PC-9 (cell line): ENCODE measurements at regions not wholly inside any gene's neighbourhood (a gene's known extent, or its start where the extent isn't known, plus 50 kb on each side); places are given as distances from the start of the nearest gene placed in this dataset.
"Not testable (repeated sequence)": the region's sequence is repeated elsewhere in the genome, so short reads cannot be mapped to it uniquely, and the experiment has no call there.

ENCODE experiments used
- BruUV-seq: library from RNA; stranded (reverse); fragments of 400-500 nt; replicated peaks from 2 replicates; lab custom pipeline; 2021; lab: Mats Ljungman, UMichigan
- CTCF ChIA-PET: fragments of 300-600 bp; sonication (Branson Sonifier 250); formaldehyde crosslinking; loops from one replicate; lab custom pipeline; 2022; ENCODE audit warnings: antibody characterized with exemption; lab: Charles Lee
- POLR2A ChIA-PET: fragments of 300-600 bp; sonication (Branson Sonifier 250); formaldehyde crosslinking; loops from one replicate; lab custom pipeline; 2022; ENCODE audit warnings: antibody characterized with exemption; ENCODE audit not compliant: unreplicated experiment; lab: Charles Lee
- DNase-seq, 2 experiments: peaks; one replicate each; pipeline versions ENCODE4 v3.0.0 to v3.0.0-alpha.2; 2015 to 2022; ENCODE audit warnings: mixed read lengths in 1 of 2
- H2AFZ ChIP-seq: fragments of 200-600 bp; sonication (generic); 2 replicates; pipeline ENCODE4 v1.8.1; 2017; ENCODE audit warnings: antibody characterized with exemption
- H3F3A ChIP-seq: fragments of 200-600 bp; sonication (generic); 2 replicates; pipeline ENCODE4 v1.8.1; 2017; ENCODE audit warnings: antibody characterized with exemption, mild to moderate bottlenecking, low read depth; ENCODE audit not compliant: insufficient read depth
- H3K27ac ChIP-seq: fragments of 200-600 bp; sonication (generic); 2 replicates; pipeline ENCODE4 v1.6.1; 2016; ENCODE audit warnings: mixed run types
- H3K27me3 ChIP-seq: fragments of 200-600 bp; sonication (generic); 2 replicates; pipeline ENCODE4 v1.6.1; 2016; ENCODE audit warnings: low read depth, mixed run types; ENCODE audit not compliant: insufficient read depth
- H3K36me3 ChIP-seq: fragments of 200-600 bp; sonication (generic); 2 replicates; pipeline ENCODE4 v1.6.1; 2016; ENCODE audit warnings: low read depth, mixed run types
- H3K4me1 ChIP-seq: fragments of 200-600 bp; sonication (generic); replicated peaks from 2 replicates; pipeline ENCODE4 v1.6.1; 2016; ENCODE audit warnings: mixed run types; ENCODE audit not compliant: insufficient read depth
- H3K4me2 ChIP-seq: fragments of 200-600 bp; sonication (generic); 2 replicates; pipeline ENCODE4 v1.6.1; 2017; ENCODE audit warnings: mixed run types
- H3K4me3 ChIP-seq: fragments of 200-600 bp; sonication (generic); 2 replicates; pipeline ENCODE4 v1.6.1; 2016; ENCODE audit warnings: mixed run types
- H3K79me2 ChIP-seq: fragments of 200-600 bp; sonication (generic); 2 replicates; pipeline ENCODE4 v1.6.1; 2017; ENCODE audit warnings: low read depth, mixed run types
- H3K9me2 ChIP-seq: fragments of 200-600 bp; sonication (generic); 2 replicates; pipeline ENCODE4 v1.8.1; 2017; ENCODE audit warnings: mild to moderate bottlenecking; ENCODE audit not compliant: insufficient read depth
- H3K9me3 ChIP-seq: fragments of 200-600 bp; sonication (generic); 2 replicates; pipeline ENCODE4 v1.8.1; 2016; ENCODE audit warnings: low read depth; ENCODE audit not compliant: insufficient read depth
- H4K20me1 ChIP-seq: fragments of 200-600 bp; sonication (generic); 2 replicates; pipeline ENCODE4 v1.8.1; 2017; ENCODE audit not compliant: insufficient read depth
- CTCF ChIP-seq: fragments of 200-600 bp; sonication (generic); conservative IDR thresholded peaks from 2 replicates; pipeline ENCODE4 v1.6.1; 2017; ENCODE audit warnings: mixed run types, antibody characterized with exemption, mild to moderate bottlenecking, moderate library complexity
- EZH2 ChIP-seq: fragments of 200-600 bp; sonication (generic); IDR thresholded peaks from 2 replicates; pipeline ENCODE4 v1.8.0; 2017; ENCODE audit warnings: antibody characterized with exemption, low read depth
- intact Hi-C: fragments of 100-400 bp; cut with micrococcal nuclease; formaldehyde crosslinking; loops from one replicate; pipeline ENCODE4 v1.10.0; 2022; ENCODE audit not compliant: unreplicated experiment

GRCh38 chr1:29920316-29920715, 684.0 kb downstream of the PTPRU start:
- H3K27ac ChIP-seq: no peak overlapping the region
- intact Hi-C loops: no loop called here
- POLR2A ChIA-PET: no interaction called here
- no peaks in the 10 kb centered on the region for H3F3A ChIP-seq
- H3K27me3 ChIP-seq: no peaks in the 10 kb centered on the region
- H3K9me3 ChIP-seq: no peaks in the 10 kb centered on the region
- CTCF ChIA-PET: no interaction called here
- BruUV-seq: no TSS peak
- H3K4me2 ChIP-seq: no peak overlapping the region
- no peaks in the 10 kb centered on the region for H3K79me2 ChIP-seq
- no peaks in the 10 kb centered on the region for H3K4me1 ChIP-seq
- no peak for DNase-seq
- no peak for TF ChIP-seq CTCF
- no peak for TF ChIP-seq EZH2
- no peaks in the 10 kb centered on the region for H3K9me2 ChIP-seq
- no peaks in the 10 kb centered on the region for H4K20me1 ChIP-seq
- no peaks in the 10 kb centered on the region for H3K36me3 ChIP-seq
- H3K4me3 ChIP-seq: no peak overlapping the region
- H2AFZ ChIP-seq: no peak overlapping the region

GRCh38 chr1:29919041-29919440, 682.7 kb downstream of the PTPRU start:
- CTCF ChIA-PET, H3K4me1 ChIP-seq: not testable (repeated sequence)

DNA sequence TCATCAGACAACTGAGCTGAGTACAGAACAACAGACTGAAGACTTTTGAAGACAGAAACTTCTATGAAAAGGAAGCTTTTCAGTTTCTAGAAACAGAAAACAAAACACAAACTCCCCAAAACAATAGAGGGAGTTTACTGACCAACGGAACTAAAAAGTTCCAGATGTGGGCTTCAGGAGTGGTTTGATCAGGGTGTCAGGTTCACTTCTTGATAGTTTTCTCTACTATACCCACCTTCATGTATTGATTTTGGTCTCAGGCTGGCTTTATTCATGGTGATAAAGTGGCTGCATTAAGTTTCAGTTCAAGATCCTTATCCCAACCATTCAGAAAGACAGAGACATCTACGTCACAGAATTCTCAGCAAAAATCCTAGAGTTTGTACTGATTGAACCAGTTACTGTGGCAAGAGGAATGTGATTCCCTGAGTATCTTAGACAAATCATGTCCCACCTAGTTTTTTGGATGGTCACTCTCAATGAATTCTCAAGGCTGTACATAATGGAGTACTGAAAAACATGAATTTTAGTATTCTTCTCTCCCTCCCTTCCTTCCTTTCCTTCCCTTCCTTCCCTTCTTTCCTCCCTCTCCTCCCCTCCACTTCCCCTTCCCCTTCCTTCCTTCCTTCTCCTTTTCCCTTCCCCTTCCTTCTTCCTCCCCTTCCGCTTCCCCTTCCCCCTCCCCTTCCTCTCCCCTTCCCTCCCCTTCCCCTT, 680.5 kb downstream of the PTPRU start:
- Histone ChIP-seq H4K20me1 (no peaks in the 10 kb centered on the region), H3K9me3 (no peaks in the 10 kb centered on the region), H3K36me3 (no peaks in the 10 kb centered on the region), H3K79me2 (no peaks in the 10 kb centered on the region), H3K4me2 (no peak overlapping the region), H3K27me3 (no peaks in the 10 kb centered on the region), H3K4me3 (no peak overlapping the region), H3F3A (no peaks in the 10 kb centered on the region), H2AFZ (no peak overlapping the region), H3K27ac (no peak overlapping the region), H3K9me2 (no peaks in the 10 kb centered on the region), H3K4me1 (no peaks in the 10 kb centered on the region)
- intact Hi-C loops: no loop called here
- TF ChIP-seq EZH2 (no peak), CTCF (no peak)
- BruUV-seq: no TSS peak
- ChIA-PET POLR2A (interaction anchor here (0.7 kb wide), 1 partner anchor 472 kb away, joined by 5 read pairs; no protein-coding TSS in a partner anchor), CTCF (no interaction called here)
- DNase-seq: no peak

More at GRCh38 chr1:29919041-29919440, 682.7 kb downstream of the PTPRU start:
- H3K4me3 ChIP-seq, H3K27me3 ChIP-seq, H2AFZ ChIP-seq, H3K9me2 ChIP-seq, BruUV-seq, H3K79me2 ChIP-seq, POLR2A ChIA-PET, H3K27ac ChIP-seq, H3K36me3 ChIP-seq, intact Hi-C loops, DNase-seq, H3K9me3 ChIP-seq, H4K20me1 ChIP-seq, H3F3A ChIP-seq, H3K4me2 ChIP-seq: not testable (repeated sequence)

GRCh38 chr1:29914936-29915335, 678.6 kb downstream of the PTPRU start:
- Histone ChIP-seq H3K27me3 (no peaks in the 10 kb centered on the region), H3K4me3 (no peak overlapping the region), H3K79me2 (no peaks in the 10 kb centered on the region), H3K9me3 (no peaks in the 10 kb centered on the region), H3K9me2 (no peaks in the 10 kb centered on the region), H3K4me1 (no peaks in the 10 kb centered on the region), H2AFZ (no peak overlapping the region), H3F3A (no peaks in the 10 kb centered on the region), H3K36me3 (no peaks in the 10 kb centered on the region), H3K4me2 (no peak overlapping the region), H3K27ac (no peak overlapping the region), H4K20me1 (no peaks in the 10 kb centered on the region)
- DNase-seq: no peak
- CTCF ChIA-PET: no interaction called here
- TF ChIP-seq CTCF: no peak
- no peak for TF ChIP-seq EZH2
- BruUV-seq: no TSS peak
- POLR2A ChIA-PET: no interaction called here
- intact Hi-C loops: no loop called here
